ENCODE measurements at regions not wholly inside any gene's neighbourhood (a gene's known extent, or its start where the extent isn't known, plus 50 kb on each side); places are given as distances from the start of the nearest gene placed in this dataset.
"Not testable (repeated sequence)": the region's sequence is repeated elsewhere in the genome, so short reads cannot be mapped to it uniquely, and the experiment has no call there.

- no peak overlapping the region for H3K9ac ChIP-seq (ENCODE audit: low read depth in 1 of 2, low read length in 2 of 2)
- peaks cover 3 to 10% of the 10 kb centered on the region in 2 donors for H3K9me3 ChIP-seq (ENCODE audit: control insufficient read depth in 1 of 2, low read length in 2 of 2)
- no peak overlapping the region for H3K4me3 ChIP-seq (ENCODE audit: low read depth in 1 of 2, low read length in 2 of 2)
- H3K27ac ChIP-seq (ENCODE audit: low read depth, low read length): no peak overlapping the region
- H3K36me3 ChIP-seq (ENCODE audit: control insufficient read depth in 1 of 2, insufficient read depth in 2 of 2, low read length in 2 of 2): no peaks in the 10 kb centered on the region
- H3K4me1 ChIP-seq (ENCODE audit: control insufficient read depth in 1 of 2, insufficient read depth in 2 of 2, low read length in 2 of 2): no peaks in the 10 kb centered on the region
- no peaks in the 10 kb centered on the region for H3K27me3 ChIP-seq (ENCODE audit: control insufficient read depth in 1 of 2, insufficient read depth in 2 of 2, low read length in 2 of 2)
These were observed 239.3 kb upstream of the SGCD start for GRCh38 chr5:156087577-156088110.

DNA sequence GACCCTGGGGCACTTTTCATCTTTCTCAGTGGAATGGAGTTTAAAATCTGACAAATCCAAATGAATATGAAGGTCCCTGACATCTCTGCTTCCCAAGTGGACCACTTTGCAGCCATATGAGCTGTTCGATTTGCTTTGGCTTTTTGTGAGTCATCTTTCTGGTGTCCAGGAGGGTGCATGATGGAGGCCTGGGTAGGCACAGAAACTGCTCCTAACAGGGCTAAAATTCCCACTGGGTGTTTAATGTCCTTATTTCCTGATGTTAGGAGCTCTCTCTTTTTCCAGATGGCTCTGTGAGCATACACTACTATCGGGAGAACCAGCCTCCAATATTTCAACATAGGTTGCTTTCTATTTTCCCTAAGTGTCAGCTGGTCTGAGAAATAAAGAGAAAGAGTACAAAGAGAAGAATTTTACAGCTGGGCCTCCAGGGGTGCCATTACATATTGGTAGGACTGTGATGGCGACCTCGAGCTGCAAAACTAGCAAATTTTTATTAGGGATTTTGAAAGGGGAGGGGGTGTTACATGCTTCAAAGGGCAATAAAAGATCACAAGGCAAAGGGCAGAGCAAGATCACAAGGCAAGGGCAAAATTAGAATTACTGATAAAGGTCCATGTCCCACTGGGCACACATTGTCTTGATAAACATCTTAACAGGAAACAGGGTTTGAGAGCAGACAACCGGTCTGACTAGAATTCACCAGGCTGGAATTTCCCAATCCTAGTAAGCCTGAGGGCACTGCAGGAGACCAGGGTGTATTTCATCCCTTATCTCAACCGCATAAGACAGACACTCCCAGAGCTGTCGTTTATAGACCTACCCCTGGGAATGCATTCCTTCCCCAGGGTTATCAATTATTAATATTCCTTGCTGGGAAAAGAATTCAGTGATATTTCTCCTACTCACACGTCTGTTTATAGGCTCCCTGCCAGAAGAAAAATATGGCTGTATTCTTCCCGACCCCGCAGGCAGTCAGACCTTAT, 236.7 kb upstream of the SGCD start:
- not testable (repeated sequence) for H3K27ac ChIP-seq (ENCODE audit: low read depth, low read length); H3K4me3 ChIP-seq (ENCODE audit: low read depth in 1 of 2, low read length in 2 of 2); H3K9me3 ChIP-seq (ENCODE audit: control insufficient read depth in 1 of 2, low read length in 2 of 2); H3K9ac ChIP-seq (ENCODE audit: low read depth in 1 of 2, low read length in 2 of 2); H3K4me1 ChIP-seq (ENCODE audit: control insufficient read depth in 1 of 2, insufficient read depth in 2 of 2, low read length in 2 of 2); H3K27me3 ChIP-seq (ENCODE audit: control insufficient read depth in 1 of 2, insufficient read depth in 2 of 2, low read length in 2 of 2); H3K36me3 ChIP-seq (ENCODE audit: control insufficient read depth in 1 of 2, insufficient read depth in 2 of 2, low read length in 2 of 2)

DNA sequence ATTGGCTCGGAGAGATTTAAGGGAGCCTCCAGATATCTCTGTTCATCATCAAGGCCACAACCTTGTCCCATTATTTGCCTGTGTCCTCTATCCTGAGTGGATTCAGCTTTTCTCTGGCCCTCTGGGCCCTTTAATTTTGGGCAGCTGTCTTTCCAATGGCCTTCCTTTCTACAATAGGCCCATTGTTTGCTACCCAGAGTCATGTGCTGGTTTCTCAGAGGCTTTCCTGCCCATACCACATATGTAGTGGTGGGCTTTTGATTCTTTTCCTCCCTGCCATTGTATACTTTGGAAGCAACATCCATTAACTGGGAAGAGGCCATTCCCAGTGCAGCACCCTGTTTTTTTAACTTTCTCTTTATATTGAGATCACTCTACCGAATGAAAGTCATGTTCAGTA, 233.9 kb upstream of the SGCD start:
- H3K4me1 ChIP-seq (ENCODE audit: control insufficient read depth in 1 of 2, insufficient read depth in 2 of 2, low read length in 2 of 2): no peaks in the 10 kb centered on the region
- no peak overlapping the region for H3K4me3 ChIP-seq (ENCODE audit: low read depth in 1 of 2, low read length in 2 of 2)
- H3K27ac ChIP-seq (ENCODE audit: low read depth, low read length): no peak overlapping the region
- no peaks in the 10 kb centered on the region for H3K27me3 ChIP-seq (ENCODE audit: control insufficient read depth in 1 of 2, insufficient read depth in 2 of 2, low read length in 2 of 2)
- peaks cover 3 to 10% of the 10 kb centered on the region in 2 donors for H3K9me3 ChIP-seq (ENCODE audit: control insufficient read depth in 1 of 2, low read length in 2 of 2)
- no peaks in the 10 kb centered on the region for H3K36me3 ChIP-seq (ENCODE audit: control insufficient read depth in 1 of 2, insufficient read depth in 2 of 2, low read length in 2 of 2)
- H3K9ac ChIP-seq (ENCODE audit: low read depth in 1 of 2, low read length in 2 of 2): no peak overlapping the region

DNA sequence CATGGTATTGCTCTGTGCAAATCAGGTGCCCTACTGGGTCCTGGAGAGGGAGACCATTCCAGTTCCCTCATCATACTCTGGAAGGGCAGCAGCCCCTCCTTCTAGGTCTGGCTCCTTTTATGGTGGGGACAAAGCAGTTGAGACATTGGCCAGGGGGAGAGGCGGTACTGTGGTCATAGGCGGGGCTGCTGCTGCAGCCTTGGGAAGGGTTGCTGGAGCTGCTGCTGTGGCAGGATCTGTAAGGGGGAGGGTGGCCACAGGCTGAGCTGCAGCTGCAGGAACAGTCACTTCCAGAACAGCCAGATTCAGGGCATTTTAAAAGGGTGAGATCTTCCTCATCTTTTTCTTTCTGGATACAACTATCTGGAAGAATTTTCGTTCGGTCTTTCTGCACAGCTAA, 233.0 kb upstream of the SGCD start:
- H3K36me3 ChIP-seq (ENCODE audit: control insufficient read depth in 1 of 2, insufficient read depth in 2 of 2, low read length in 2 of 2): no peaks in the 10 kb centered on the region
- no peak overlapping the region for H3K4me3 ChIP-seq (ENCODE audit: low read depth in 1 of 2, low read length in 2 of 2)
- no peak overlapping the region for H3K9ac ChIP-seq (ENCODE audit: low read depth in 1 of 2, low read length in 2 of 2)
- no peak overlapping the region for H3K27ac ChIP-seq (ENCODE audit: low read depth, low read length)
- H3K9me3 ChIP-seq (ENCODE audit: control insufficient read depth in 1 of 2, low read length in 2 of 2): peaks cover 3 to 10% of the 10 kb centered on the region in 2 donors
- no peaks in the 10 kb centered on the region for H3K4me1 ChIP-seq (ENCODE audit: control insufficient read depth in 1 of 2, insufficient read depth in 2 of 2, low read length in 2 of 2)
- H3K27me3 ChIP-seq (ENCODE audit: control insufficient read depth in 1 of 2, insufficient read depth in 2 of 2, low read length in 2 of 2): no peaks in the 10 kb centered on the region

DNA sequence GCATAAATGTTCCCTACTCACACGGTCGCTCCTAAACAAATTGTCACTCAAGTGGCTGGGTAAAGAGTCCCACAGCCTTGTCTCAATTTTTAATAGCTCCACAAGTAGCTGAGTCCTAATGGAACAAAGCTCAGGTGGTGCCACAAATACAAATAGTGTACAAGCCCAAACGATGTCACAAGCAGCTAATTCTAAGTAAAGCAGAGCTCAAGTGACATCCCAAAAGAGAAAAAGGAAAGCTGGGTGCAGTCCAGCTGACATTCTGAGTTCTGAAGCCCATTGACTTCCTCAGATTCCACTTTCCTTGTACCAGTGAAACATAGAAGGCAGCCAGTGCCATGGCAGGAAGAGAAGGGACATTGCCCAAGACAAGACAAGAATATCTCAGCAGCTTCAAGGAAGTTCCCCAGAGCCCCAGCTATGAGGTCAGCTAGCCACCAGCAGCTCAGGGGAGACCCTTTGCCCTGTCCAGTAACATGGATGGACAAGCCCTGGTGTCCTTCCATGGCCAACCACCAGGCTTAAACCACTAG, 231.2 kb upstream of the SGCD start:
- no peak overlapping the region for H3K27ac ChIP-seq (ENCODE audit: low read depth, low read length)
- no peak overlapping the region for H3K9ac ChIP-seq (ENCODE audit: low read depth in 1 of 2, low read length in 2 of 2)
- no peaks in the 10 kb centered on the region for H3K36me3 ChIP-seq (ENCODE audit: control insufficient read depth in 1 of 2, insufficient read depth in 2 of 2, low read length in 2 of 2)
- no peaks in the 10 kb centered on the region for H3K4me1 ChIP-seq (ENCODE audit: control insufficient read depth in 1 of 2, insufficient read depth in 2 of 2, low read length in 2 of 2)
- H3K27me3 ChIP-seq (ENCODE audit: control insufficient read depth in 1 of 2, insufficient read depth in 2 of 2, low read length in 2 of 2): no peaks in the 10 kb centered on the region
- peaks cover 0 to 5% of the 10 kb centered on the region in 2 donors for H3K9me3 ChIP-seq (ENCODE audit: control insufficient read depth in 1 of 2, low read length in 2 of 2)
- no peak overlapping the region for H3K4me3 ChIP-seq (ENCODE audit: low read depth in 1 of 2, low read length in 2 of 2)

DNA sequence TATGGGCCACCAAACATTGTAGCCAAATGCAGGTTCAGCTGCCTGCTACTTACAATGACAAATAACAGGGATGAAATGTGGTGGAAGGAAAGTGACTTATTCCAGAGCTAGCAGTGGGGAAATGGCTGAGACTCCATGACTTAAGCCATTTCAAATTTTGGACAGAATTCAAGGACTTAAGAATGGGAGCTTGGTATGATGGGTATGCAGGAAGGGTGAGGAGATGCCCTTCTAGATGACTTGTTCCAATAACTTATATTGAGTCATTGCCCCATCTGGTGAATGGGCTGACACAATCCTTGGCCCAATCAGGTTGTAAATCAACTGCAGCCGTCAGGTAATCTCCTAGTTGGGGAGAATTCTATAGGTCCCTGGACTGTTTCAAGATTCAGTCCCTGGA, 230.7 kb upstream of the SGCD start:
- peaks cover 0 to 4% of the 10 kb centered on the region in 2 donors for H3K9me3 ChIP-seq (ENCODE audit: control insufficient read depth in 1 of 2, low read length in 2 of 2)
- H3K27ac ChIP-seq (ENCODE audit: low read depth, low read length): no peak overlapping the region
- no peaks in the 10 kb centered on the region for H3K4me1 ChIP-seq (ENCODE audit: control insufficient read depth in 1 of 2, insufficient read depth in 2 of 2, low read length in 2 of 2)
- H3K27me3 ChIP-seq (ENCODE audit: control insufficient read depth in 1 of 2, insufficient read depth in 2 of 2, low read length in 2 of 2): no peaks in the 10 kb centered on the region
- H3K4me3 ChIP-seq (ENCODE audit: low read depth in 1 of 2, low read length in 2 of 2): no peak overlapping the region
- H3K36me3 ChIP-seq (ENCODE audit: control insufficient read depth in 1 of 2, insufficient read depth in 2 of 2, low read length in 2 of 2): no peaks in the 10 kb centered on the region
- H3K9ac ChIP-seq (ENCODE audit: low read depth in 1 of 2, low read length in 2 of 2): no peak overlapping the region

- H3K9me3 ChIP-seq (ENCODE audit: control insufficient read depth in 1 of 2, low read length in 2 of 2): no peaks in the 10 kb centered on the region
- no peaks in the 10 kb centered on the region for H3K4me1 ChIP-seq (ENCODE audit: control insufficient read depth in 1 of 2, insufficient read depth in 2 of 2, low read length in 2 of 2)
- no peak overlapping the region for H3K9ac ChIP-seq (ENCODE audit: low read depth in 1 of 2, low read length in 2 of 2)
- H3K27ac ChIP-seq (ENCODE audit: low read depth, low read length): no peak overlapping the region
- no peaks in the 10 kb centered on the region for H3K27me3 ChIP-seq (ENCODE audit: control insufficient read depth in 1 of 2, insufficient read depth in 2 of 2, low read length in 2 of 2)
- H3K36me3 ChIP-seq (ENCODE audit: control insufficient read depth in 1 of 2, insufficient read depth in 2 of 2, low read length in 2 of 2): no peaks in the 10 kb centered on the region
- H3K4me3 ChIP-seq (ENCODE audit: low read depth in 1 of 2, low read length in 2 of 2): no peak overlapping the region
These were observed 223.6 kb upstream of the SGCD start for GRCh38 chr5:156103155-156103885.

DNA sequence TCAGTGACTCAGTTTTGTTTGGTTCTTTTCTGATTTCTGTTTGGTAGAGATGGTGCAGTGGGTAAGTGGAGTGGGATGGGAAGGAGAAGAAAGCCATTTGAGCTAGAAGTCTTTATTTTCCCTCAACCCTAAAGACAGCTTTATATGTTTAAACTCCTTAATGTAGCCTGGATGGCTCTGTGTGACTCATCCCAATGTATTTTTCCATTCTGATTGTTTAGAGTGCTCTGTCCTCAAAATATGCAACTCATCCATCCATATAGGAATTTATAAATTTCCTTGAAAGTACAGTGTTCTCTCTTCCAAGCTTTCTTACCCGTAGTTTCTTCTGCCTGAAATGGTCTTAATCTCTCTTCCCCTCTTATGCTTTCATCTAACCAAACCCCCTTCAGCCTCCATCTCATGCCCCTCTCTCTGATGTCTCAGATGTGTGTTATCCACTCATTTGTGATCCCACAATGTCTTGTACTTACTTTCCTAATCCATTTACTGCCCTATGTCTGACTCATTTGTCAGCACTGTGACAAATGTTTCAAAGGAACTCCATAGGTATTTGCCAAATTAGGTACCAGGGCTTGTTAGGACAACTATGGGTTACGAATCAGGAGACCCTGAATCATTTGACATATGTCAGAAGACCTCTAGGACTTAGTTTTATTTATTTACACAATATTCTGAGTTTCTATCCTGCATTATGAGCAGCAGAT, 217.5 kb upstream of the SGCD start:
- Histone ChIP-seq H3K36me3 (ENCODE audit: control insufficient read depth in 1 of 2, insufficient read depth in 2 of 2, low read length in 2 of 2) (no peaks in the 10 kb centered on the region), H3K27ac (ENCODE audit: low read depth, low read length) (no peak overlapping the region), H3K9me3 (ENCODE audit: control insufficient read depth in 1 of 2, low read length in 2 of 2) (no peaks in the 10 kb centered on the region), H3K27me3 (ENCODE audit: control insufficient read depth in 1 of 2, insufficient read depth in 2 of 2, low read length in 2 of 2) (no peaks in the 10 kb centered on the region), H3K9ac (ENCODE audit: low read depth in 1 of 2, low read length in 2 of 2) (no peak overlapping the region), H3K4me3 (ENCODE audit: low read depth in 1 of 2, low read length in 2 of 2) (no peak overlapping the region), H3K4me1 (ENCODE audit: control insufficient read depth in 1 of 2, insufficient read depth in 2 of 2, low read length in 2 of 2) (no peaks in the 10 kb centered on the region)

- no peaks in the 10 kb centered on the region for H3K27me3 ChIP-seq (ENCODE audit: control insufficient read depth in 1 of 2, insufficient read depth in 2 of 2, low read length in 2 of 2)
- no peak overlapping the region for H3K4me3 ChIP-seq (ENCODE audit: low read depth in 1 of 2, low read length in 2 of 2)
- H3K4me1 ChIP-seq (ENCODE audit: control insufficient read depth in 1 of 2, insufficient read depth in 2 of 2, low read length in 2 of 2): no peaks in the 10 kb centered on the region
- H3K9me3 ChIP-seq (ENCODE audit: control insufficient read depth in 1 of 2, low read length in 2 of 2): no peaks in the 10 kb centered on the region
- no peak overlapping the region for H3K9ac ChIP-seq (ENCODE audit: low read depth in 1 of 2, low read length in 2 of 2)
- H3K36me3 ChIP-seq (ENCODE audit: control insufficient read depth in 1 of 2, insufficient read depth in 2 of 2, low read length in 2 of 2): no peaks in the 10 kb centered on the region
- H3K27ac ChIP-seq (ENCODE audit: low read depth, low read length): no peak overlapping the region
These were observed 207.3 kb upstream of the SGCD start for GRCh38 chr5:156119692-156120091.
